Left ventricle myocardium inferior (tissue), 1 donor: ENCODE measurements at regions not wholly inside any gene's neighbourhood (a gene's known extent, or its start where the extent isn't known, plus 50 kb on each side); places are given as distances from the start of the nearest gene placed in this dataset.

Experiments
- DNase-seq: peaks from one replicate; pipeline ENCODE4 v3.0.0-alpha.2; 2020
- H3K27ac ChIP-seq: fragments of 200-600 bp; replicated peaks from 2 replicates; pipeline ENCODE4 v1.8.0; 2021
- H3K27me3 ChIP-seq: fragments of 200-600 bp; 2 replicates; pipeline ENCODE4 v1.8.0; 2021; ENCODE audit warnings: low read depth
- H3K36me3 ChIP-seq: fragments of 200-600 bp; 2 replicates; pipeline ENCODE4 v1.8.0; 2021
- H3K4me1 ChIP-seq: fragments of 200-600 bp; 2 replicates; pipeline ENCODE4 v1.8.0; 2021
- H3K4me3 ChIP-seq: fragments of 200-600 bp; 2 replicates; pipeline ENCODE4 v1.8.0; 2021; ENCODE audit warnings: mild to moderate bottlenecking, moderate library complexity
- H3K9me3 ChIP-seq: fragments of 200-600 bp; replicated peaks from 2 replicates; pipeline ENCODE4 v1.8.0; 2021
- CTCF ChIP-seq: fragments of 200-600 bp; IDR thresholded peaks from 2 replicates; pipeline ENCODE4 v1.8.0; 2021; ENCODE audit warnings: antibody characterized with exemption, mild to moderate bottlenecking, borderline replicate concordance
- intact Hi-C: fragments of 100-400 bp; cut with micrococcal nuclease; formaldehyde crosslinking; loops from one replicate; pipeline ENCODE4 v1.11.0; 2022
- donor health status: DM: no; HTN: yes; CAD: no; lungs with severe emphysema.

GRCh38 chr1:168414914-168415313 is 128.9 kb downstream of the XCL2 start:
- Histone ChIP-seq H3K27me3 (no peaks in the 10 kb centered on the region), H3K4me3 (no peak overlapping the region), H3K36me3 (no peaks in the 10 kb centered on the region), H3K4me1 (peaks cover 6% of the 10 kb centered on the region), H3K9me3 (no peaks in the 10 kb centered on the region), H3K27ac (peak overlapping the region; percentile 16)
- DNase-seq, result no peak
- intact Hi-C loops, result no loop called here
- TF ChIP-seq CTCF, result no peak

GRCh38 chr1:168410464-168410863 is 129.8 kb downstream of the TBX19 start:
- H3K27ac ChIP-seq, result no peak overlapping the region

GRCh38 chr1:168408884-168409283 is 128.2 kb downstream of the TBX19 start:
- DNase-seq, result no peak
- Histone ChIP-seq H3K36me3 (no peaks in the 10 kb centered on the region), H3K27ac (no peak overlapping the region), H3K4me1 (no peaks in the 10 kb centered on the region), H3K4me3 (no peak overlapping the region), H3K9me3 (peaks cover 14% of the 10 kb centered on the region), H3K27me3 (no peaks in the 10 kb centered on the region)
- TF ChIP-seq CTCF, result no peak
- intact Hi-C loops, result no loop called here

More at GRCh38 chr1:168410464-168410863, 129.8 kb downstream of the TBX19 start:
- intact Hi-C loops, result no loop called here
- no peak for TF ChIP-seq CTCF
- H3K4me1 ChIP-seq, result peaks cover 4% of the 10 kb centered on the region
- no peaks in the 10 kb centered on the region for H3K27me3 ChIP-seq
- H3K9me3 ChIP-seq, result peaks cover 14% of the 10 kb centered on the region
- no peaks in the 10 kb centered on the region for H3K36me3 ChIP-seq
- no peak for DNase-seq
- H3K4me3 ChIP-seq, result no peak overlapping the region

- Histone ChIP-seq H3K9me3 (peaks cover 14% of the 10 kb centered on the region), H3K27me3 (no peaks in the 10 kb centered on the region), H3K27ac (no peak overlapping the region), H3K36me3 (no peaks in the 10 kb centered on the region), H3K4me3 (no peak overlapping the region), H3K4me1 (no peaks in the 10 kb centered on the region)
- DNase-seq, result no peak
- TF ChIP-seq CTCF, result no peak
- intact Hi-C loops, result no loop called here
These were observed 127.8 kb downstream of the TBX19 start for GRCh38 chr1:168408539-168408865.

- no peaks in the 10 kb centered on the region for H3K36me3 ChIP-seq
- intact Hi-C loops, result no loop called here
- peaks cover 14% of the 10 kb centered on the region for H3K9me3 ChIP-seq
- H3K27ac ChIP-seq, result no peak overlapping the region
- no peak overlapping the region for H3K4me3 ChIP-seq
- H3K27me3 ChIP-seq, result no peaks in the 10 kb centered on the region
- no peaks in the 10 kb centered on the region for H3K4me1 ChIP-seq
- DNase-seq, result no peak
- TF ChIP-seq CTCF, result no peak
These were observed 127.3 kb downstream of the TBX19 start for GRCh38 chr1:168407832-168408538.
